OCI-LY1 (cell line): ENCODE measurements at regions not wholly inside any gene's neighbourhood (a gene's known extent, or its start where the extent isn't known, plus 50 kb on each side); places are given as distances from the start of the nearest gene placed in this dataset.

Experiments
- EZH2 ChIP-seq: fragments of 200-600 bp; sonication (generic), shearing (Covaris generic); IDR thresholded peaks from 2 replicates; pipeline ENCODE4 v1.8.0; 2017; ENCODE audit warnings: borderline replicate concordance, mixed run types, mild to moderate bottlenecking, antibody characterized with exemption, low read length, moderate library complexity, mixed read lengths
- TF ChIP-seq, protein P1 (sequence below): fragments of 200-600 bp; sonication (generic), shearing (Covaris generic); IDR thresholded peaks from 2 replicates; pipeline ENCODE4 v1.5.1; 2017; ENCODE audit warnings: mild to moderate bottlenecking, antibody characterized with exemption, low read length, moderate library complexity, mixed read lengths

DNA sequence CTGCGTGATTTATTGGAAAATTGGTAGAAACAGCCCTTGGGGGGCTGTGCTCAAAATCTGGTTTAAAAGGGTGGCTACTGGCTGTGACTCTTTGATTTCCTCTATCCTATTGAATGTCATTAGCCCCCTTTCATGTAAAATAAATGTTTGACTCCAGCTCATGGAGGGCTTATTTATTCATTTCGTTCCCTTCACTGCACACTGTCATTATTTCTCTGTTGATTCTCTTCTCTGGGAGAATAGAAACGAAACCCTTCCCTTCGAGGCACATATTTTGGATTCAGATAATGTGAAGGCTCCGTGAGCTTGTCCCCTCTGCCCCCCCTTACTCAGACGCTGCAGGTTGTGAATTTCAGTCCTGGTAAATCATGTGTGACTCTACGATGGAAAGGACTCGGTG lies 203.9 kb upstream of the GPR26 start:
- TF ChIP-seq, protein P1, sequence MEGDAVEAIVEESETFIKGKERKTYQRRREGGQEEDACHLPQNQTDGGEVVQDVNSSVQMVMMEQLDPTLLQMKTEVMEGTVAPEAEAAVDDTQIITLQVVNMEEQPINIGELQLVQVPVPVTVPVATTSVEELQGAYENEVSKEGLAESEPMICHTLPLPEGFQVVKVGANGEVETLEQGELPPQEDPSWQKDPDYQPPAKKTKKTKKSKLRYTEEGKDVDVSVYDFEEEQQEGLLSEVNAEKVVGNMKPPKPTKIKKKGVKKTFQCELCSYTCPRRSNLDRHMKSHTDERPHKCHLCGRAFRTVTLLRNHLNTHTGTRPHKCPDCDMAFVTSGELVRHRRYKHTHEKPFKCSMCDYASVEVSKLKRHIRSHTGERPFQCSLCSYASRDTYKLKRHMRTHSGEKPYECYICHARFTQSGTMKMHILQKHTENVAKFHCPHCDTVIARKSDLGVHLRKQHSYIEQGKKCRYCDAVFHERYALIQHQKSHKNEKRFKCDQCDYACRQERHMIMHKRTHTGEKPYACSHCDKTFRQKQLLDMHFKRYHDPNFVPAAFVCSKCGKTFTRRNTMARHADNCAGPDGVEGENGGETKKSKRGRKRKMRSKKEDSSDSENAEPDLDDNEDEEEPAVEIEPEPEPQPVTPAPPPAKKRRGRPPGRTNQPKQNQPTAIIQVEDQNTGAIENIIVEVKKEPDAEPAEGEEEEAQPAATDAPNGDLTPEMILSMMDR, result no peak
- no peak for TF ChIP-seq EZH2
